T-helper 2 cell (primary cell): ENCODE measurements at regions not wholly inside any gene's neighbourhood (a gene's known extent, or its start where the extent isn't known, plus 50 kb on each side); places are given as distances from the start of the nearest gene placed in this dataset.

Experiments
- DNase-seq, 5 experiments: peaks; one replicate each; pipeline versions ENCODE4 v3.0.0 to v3.0.0-alpha.2; 2012 to 2022

DNA sequence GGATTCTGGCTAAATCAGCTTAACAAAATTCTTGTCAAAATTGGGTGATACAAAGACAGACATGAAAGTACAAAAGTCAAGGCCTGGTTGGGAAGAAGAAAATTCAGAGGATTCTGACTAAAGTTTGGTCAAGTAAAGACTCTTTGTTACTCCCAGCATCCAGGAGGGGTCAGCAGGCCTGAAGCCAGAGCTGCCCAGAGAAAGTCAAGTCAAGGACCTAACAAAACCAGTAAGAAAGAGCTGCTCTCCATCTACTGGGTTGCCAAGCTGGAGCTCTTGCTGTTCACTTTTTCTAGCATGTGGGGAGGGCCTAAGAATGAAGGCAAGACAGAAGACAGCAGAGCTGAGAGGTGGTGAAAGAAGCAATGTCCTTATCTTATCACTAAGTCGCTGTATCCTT, 143.3 kb downstream of the C1D start:
- DNase-seq: no peak

DNA sequence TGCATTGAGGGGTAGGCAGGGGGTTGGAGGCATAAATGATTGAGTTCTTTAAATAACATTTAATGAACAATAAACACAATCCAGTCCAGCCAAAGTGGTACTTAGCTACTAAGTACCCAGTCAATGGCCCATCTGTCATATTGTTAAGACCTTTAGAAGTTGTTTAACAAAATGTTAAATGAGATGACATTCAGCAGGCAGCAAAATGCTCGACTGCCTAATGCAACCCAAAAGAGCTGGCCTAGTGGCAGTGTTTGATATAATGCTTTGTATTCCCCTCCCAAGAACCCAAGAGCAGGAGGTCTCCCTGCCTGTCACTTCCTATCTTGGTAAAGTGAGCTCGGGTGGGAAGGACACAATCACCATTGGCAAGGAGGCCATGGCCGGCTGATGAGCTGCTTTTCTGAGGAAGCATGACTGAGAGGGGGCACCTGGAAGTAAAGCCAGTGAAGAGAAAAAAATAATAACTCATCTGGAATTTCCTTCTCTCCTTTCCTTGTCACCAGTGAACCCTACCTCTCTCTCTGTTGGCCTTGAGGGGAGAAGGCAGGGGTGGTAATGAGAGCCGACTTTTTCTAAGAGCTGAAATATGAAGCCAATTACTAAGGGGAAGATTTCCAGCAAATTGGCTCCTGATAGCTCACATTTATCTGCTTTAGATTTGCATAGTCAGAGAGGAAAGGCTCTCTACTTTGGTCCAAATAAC, 140.6 kb downstream of the C1D start:
- no peak for DNase-seq

DNA sequence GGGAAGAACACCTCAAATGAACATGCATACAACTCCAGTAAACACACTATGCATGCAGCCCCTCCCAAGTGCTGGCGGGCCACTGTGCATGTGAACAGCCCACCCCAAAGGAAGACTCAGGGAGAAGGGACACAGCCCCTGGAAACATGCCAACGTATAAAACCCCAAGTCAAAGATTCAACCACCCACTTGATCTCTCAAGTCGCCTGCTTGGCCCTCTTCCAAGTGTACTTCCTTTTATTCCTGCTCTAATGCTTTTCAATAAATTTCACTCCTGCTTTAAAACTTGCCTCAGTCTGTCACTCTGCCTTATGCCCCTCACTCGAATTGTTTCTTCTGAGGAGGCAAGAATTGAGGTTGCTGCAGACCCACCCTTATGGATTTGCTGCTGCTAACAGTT, 139.1 kb downstream of the C1D start:
- DNase-seq: no peak

DNA sequence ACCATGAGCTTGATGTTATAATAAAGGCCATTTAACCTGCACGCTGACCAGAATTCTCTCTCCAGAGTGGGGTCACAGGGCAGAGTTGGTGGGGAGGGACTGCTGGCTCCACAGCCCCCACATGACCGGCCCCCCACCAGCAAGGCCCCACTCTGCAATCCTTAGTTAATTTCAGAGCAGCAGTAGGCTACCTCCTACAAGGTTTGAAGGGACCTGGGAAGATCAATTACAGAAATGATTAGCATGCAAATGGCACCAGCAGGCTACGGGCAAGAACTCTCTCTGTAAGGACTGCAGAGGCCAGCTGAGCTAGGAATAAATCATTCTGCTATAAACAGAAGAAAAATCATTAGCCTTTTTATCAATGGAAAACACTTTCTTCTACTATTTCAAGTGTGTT, 135.3 kb downstream of the C1D start:
- DNase-seq: no peak

DNA sequence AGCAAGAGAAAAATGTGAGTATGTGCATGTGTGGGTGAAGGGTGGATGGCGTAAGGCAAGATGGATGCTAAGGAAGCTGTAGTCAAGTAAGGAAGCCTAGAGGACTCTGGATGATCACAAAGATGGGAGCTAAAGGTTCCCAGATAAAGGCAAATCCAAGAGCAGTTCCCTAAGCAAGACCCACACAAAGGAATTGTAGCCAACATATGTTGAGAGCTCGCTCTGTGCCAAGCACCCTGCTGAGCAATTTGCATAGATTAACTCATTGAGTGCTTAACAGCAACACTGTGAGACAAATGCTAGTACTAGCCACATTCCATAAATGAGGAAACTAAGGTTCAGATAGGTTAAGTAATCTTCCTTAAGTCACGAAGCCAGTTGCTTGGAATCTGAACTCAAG, 132.6 kb downstream of the C1D start:
- DNase-seq: no peak

DNA sequence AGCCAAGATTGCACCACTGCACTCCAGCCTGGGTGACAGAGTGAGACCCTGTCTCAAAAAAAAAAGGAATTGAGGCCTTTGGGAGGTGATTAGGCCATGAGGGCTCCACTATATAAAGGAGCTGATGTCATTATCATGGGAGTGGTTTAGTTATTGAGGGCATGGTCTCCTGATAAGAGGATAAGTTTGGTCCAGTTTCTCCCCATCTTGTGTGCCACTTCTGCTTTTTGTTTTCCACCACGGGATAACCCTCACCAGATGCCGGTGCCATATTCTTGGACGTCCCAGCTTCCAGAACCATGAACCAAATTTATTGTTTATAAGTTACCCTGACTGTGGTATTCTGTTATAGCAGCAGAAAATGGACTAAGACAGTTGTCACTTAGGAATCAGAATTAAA, 125.8 kb downstream of the C1D start:
- no peak for DNase-seq

DNA sequence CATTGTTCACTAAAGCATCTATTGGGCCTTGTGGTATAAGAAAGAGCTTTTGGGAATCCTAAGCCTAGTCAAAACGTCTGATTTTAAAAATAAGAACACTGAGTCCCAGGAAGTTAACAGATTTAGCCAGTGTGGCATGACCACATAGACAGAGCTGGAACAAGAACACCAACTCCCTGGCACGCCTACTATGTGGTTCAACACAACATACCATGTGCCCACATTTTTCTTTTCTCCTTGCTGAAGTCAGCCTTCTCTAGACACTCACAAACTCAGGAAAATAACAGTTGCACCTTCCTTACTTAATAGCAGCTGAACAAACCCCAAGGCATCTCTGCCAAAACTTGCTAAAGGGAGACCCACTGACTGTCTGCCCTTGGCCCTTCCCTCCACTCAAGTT, 124.8 kb downstream of the C1D start:
- DNase-seq: no peak

DNA sequence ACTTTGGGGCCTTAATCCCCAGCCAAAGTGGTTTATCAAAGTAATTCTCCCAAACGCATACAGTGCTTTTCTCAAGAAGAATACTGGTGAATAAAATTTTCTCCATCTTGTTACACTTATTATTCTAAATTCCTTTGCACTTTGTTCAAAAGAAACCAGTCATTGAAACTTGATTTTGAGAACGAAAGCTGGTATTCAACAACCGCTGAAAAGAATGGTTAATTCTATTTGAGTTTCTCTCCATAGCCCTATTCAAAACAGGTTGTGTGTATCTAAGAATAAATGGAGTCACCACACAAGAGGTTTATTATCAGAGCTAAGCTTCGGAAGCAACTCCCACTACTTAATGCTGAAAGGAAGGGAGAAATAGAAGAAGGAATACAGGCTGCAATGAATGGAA, 117.7 kb downstream of the C1D start:
- DNase-seq: no peak

DNA sequence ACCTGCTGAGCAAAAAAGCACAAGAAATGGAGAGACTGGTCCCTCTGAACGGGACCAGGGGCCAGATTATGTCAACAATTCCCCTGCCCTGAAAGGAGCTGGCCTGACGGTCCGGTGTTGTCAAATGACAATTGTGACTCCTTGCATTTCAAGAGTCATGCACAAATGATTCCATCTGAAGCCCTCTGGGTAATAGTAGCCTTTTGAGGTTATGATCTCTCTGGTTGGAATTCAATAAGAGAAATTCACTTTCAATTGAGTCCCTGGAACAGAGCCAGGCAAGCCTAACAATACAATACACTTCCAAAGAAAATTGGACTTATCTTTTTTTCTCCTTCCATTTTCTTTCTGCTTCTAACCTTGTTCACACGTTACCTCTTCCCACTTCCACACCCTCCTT, 116.9 kb downstream of the C1D start:
- no peak for DNase-seq

DNA sequence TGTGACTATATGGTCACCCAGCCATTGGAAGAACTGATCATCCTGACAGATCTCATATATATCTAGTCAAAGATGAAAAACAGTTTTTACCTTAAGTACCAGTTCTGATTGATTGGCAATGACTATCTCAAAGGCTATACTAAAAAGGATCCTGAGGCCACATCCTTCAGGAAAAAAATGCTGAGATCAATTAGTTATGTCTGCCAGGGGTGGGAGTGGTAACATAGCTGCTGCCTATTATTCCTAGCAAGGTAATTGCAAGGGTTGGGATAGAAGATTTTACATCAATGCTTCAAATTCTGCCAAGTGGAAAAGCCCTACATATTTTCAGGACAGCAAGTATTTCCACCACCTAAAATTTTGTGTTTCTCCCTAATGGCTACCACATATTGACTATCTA, 114.7 kb downstream of the C1D start:
- no peak for DNase-seq

DNA sequence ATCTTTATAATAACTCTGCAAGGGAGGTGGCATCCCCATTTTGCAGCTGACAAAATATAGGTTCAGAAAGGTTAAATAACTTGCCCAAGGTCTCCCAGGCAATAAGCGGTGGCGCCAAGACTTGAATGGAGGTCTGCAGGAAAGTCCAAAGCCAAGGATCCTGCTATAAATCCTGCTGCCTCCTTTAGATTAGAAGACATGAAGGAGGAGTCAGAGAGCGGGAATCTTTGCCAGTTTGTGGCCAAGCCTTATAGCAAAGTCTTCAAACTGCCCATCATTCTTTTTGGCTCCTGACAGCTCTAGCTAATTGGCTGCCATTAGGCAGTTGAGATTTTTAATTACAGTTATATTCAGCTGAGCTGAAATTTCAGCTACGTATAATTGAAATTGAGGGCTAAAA, 114.3 kb downstream of the C1D start:
- DNase-seq: no peak

DNA sequence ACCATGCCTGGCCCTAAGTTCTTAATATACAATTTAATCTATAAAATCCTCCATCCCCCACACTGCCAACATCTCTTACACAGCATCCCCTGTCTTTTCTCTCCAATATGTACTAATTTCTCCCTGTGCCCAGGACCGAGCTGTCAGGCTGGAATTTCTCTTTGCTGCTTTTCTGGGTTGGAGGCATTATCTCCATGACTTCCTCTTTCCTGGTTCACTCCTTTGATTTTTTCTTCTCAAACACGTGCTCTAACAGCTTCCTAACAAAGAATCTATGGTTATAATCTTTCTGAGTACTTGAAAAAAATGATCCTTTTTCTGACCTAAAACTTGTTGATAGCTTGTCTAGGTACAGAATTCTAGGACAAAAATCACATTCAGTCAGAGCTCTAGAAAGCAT, 112.8 kb downstream of the C1D start:
- no peak for DNase-seq

DNA sequence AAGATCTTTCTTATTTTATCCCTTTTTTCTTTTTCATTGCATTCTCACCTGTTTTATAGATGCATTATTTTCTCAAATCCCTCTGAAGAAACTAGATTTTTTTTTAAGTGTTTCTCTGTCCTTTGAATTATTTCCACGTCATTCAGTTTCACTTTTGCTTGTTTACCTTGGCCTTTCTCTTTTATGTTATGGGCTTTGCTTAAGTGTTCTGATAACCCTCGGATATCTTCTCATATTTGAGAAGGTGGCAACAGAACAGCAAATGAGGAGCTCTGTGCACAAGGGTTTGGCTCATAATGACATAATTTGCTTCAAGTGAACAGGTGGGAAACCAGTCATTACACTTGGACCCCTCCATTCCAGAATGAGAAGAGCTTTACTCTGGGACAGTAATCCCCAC, 111.9 kb downstream of the C1D start:
- no peak for DNase-seq

DNA sequence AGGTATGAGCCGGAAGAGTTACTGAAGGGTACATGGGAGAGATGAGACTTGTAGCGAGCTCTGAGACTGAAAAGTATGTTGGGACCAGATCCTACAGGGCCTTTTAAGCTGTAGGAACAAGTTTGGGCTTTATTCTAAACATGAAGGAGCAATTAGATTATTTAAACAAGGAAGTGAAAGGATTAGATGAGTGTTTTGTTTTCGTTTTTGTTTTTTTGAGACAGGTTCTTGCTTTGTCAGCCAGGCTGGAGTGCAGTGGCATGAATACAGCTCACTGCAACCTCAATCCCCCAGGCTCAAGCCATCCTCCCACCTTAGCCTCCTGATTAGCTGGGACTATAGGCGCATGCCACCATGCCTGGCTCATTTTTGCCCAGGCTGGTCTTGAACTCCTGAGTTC, 110.7 kb downstream of the C1D start:
- no peak for DNase-seq

DNA sequence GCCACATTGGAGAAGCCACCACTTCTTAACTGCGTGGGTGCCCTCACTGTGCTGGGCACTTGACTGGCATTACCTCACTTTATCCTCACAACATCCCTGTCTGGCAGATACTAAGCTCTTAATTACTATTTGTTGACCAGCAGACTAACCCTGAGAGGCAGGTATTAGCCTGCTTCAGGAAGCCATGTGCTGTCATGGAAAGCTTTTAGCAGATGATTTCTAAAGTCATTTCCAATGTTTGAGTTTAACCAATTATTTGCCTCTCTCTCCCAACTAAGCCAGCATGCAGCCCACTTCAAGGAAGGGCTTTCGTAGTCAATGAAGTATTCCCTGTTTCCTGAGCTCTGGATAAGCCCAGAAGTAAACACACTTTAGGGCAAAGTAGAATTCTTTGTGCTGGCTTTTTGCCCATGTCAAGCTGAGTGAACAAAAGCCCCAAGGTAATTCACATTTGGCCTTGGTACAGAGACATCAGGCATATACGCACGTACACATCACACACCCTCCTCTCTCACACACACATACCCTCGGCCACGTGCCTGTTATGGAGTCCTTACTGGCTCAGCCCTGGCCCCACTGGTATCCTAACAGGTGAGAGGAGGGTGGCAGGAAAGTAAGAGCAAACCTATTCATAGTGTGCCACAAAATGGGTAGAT, 108.6 kb downstream of the C1D start:
- DNase-seq: no peak

DNA sequence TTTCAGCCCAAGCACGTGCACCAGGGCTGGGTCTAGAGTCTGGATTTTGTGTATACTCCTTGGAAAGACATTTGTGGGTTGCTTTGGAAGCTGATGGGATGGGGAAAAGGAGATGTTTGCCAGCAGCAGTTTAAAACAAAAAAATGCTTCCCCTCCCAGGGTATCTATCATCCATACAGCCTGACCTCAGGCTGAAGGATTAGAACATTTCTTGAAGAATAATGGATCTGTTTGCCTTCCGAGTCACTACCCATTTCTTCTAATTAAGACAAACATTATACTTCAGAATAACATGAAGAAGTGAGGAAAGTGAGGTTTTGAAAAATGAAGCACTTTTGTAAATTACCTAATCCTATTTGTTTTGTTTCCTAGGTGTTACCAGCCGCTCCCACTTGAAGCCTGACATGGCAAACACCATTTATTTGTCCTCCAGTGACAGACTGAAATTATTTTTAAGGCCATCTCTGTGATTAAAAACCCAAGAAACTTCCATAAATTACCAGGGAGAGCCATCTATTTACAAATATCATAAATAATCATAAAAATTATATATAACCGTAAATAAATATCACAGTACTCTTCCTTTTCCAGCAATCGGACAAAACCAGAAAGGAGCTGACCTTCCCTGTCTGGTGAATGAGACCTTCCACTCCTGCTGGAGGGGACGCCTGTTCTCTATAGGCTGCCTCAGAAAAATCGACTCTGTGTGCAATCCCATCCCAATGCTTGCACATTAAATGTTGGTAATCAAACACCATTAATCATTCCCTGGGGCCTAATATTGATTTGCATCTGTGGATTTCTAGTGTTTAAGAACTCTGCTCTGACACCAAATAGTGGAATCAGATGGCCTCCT, 106.8 kb downstream of the C1D start:
- DNase-seq: no peak

DNA sequence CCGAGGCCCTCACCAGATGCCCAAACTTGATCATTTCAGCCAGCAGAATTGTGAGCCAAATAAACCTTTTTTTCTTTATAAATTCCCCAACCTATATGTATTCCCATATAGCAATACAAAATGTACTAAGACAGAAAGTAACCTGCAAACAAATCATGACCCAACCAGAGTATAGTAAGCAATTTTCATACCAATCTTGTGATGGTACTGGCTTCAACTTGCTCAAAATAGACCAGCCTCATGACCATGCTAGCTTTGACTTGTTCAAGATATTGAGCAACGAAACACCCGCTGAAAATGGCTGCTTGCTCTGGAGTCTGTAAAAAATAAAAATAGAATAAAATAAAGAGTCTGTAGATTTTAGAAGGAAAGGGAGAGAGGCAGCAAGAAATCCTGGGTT, 97.6 kb downstream of the C1D start:
- DNase-seq: no peak

DNA sequence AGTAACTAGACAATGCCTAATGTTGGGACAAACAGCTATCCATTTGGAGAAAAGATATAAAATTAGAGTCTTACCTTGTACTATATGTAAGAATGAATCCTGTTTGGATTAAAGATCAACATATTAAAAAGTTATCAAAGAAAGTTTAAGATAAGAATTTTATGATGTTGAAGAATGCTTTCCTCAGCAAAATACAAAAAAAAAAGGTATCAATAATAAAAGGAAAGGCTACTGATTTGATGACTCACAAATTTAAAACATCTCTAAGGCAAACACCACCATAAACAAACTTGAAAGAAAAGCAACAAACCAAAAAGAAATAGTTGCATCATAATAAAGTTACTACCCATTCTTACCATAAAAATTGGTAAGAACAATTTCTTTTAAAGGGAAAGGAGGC, 92.7 kb downstream of the C1D start:
- no peak for DNase-seq

DNA sequence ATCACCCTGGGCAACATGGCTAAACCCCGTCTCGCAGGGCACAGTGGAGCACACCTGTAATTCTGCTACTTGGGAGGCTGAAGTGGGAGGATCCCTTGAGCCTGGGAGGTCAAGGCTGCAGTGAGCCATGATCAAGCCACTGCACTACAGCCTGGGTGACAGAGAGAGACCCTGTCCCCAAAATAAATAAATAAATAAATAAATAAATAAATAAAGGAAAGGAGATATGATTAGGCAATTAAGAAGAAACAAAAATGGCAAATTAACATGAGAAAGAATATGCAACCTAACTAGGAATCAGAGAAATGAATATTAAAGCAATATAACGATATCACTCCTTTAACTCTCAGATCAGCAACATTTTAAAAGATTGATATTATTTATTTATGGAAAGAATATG, 92.3 kb downstream of the C1D start:
- no peak for DNase-seq

DNA sequence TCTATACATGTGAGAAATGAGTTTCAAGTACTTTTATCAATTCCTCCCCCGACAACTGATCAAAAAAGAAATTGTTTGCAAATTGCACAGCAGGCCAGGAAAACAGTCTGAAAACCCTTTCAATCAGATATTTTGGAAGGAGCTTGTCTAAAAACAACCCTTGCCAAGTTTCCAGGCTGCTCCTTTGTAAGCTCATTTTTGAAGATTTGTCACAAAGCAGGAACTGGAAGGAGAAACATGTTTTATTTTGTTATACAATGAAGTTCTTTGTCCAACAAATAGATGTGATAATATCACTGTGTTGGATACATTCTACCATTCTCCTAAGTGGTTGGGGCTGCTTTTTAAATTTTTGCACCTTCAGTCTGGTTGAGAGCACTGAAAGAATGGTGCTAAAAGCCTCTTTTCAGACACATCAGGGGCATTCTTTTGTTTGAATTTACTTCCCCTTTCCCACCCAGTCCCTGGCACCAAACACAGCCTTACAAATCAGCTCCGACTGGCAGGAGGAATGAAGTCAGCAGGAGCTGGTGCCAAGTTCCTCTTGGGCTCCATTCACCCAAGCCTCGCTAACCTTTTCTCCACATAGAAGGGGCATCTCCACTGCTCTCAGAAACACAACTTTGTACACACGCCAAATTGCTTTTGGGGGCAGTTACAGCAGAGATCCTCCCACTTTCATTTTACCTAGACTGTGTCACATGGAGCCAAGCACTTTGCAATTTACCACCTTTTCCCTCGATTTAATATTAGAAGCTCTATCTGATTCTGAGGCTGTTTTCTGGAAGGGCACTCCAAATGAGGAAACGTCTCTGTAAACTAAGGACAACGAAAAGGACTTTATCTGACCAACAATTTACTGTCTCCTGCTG, 88.0 kb downstream of the C1D start:
- DNase-seq: no peak

DNA sequence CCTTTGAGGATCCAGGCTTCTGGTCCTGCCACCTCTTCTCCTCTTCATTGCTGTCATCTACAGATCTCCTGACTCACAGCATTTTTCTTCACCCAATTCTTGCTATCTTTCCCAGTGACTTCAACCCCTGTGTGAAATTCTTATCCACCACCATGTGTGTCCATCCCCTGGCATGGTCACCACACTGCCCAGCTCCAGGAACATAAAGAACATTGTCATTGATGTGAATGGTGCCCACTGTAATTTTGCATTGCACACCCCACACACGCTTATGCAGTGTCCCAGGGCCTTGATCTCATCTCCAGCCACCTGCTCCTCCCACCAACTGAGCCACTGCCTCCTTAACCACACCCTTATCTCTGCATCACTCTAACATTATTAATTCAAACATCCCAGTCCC, 85.3 kb downstream of the C1D start:
- no peak for DNase-seq

DNA sequence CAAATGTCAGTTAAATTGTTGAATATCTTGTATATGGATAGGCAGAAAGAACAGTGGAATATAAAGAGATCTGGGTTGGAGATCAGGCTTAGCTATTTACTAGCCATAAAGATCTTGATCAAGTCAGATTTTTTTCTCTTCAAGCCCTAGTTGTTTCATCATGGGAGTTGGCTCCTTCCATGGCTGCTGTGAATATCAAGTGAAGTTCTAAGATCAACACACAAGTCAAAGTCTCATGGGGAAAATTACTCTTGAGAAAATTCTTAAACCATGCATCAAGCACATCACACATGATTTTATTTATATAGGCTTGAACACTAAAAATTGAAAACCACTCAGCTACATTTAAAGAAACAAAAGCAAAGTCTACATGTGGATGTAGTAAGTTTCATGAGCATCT, 79.8 kb downstream of the C1D start:
- DNase-seq: no peak

DNA sequence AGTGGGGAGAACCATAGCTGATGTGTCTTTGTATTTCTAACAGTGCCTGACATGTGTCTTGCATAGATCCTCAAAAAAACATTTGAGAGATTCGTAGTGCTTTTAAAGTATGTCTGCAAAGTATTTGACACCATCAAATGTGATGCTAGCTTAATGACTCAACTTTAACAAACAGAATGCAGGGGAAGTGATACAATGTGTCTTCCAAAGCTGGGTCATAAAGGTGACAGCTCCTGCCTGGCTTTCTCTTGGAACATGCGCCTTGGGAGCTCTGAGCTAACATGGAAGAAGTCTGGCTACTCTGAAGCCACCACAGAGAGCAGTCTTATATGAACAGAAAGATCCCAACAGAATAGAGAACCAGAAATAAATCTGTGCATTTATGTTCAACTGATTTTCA, 78.2 kb downstream of the C1D start:
- DNase-seq: no peak
